Loucy (cell line): ENCODE measurements at regions not wholly inside any gene's neighbourhood (a gene's known extent, or its start where the extent isn't known, plus 50 kb on each side); places are given as distances from the start of the nearest gene placed in this dataset.

Source experiments
- H2AFZ ChIP-seq: fragments of 200-600 bp; sonication (generic); 2 replicates; pipeline ENCODE4 v1.6.0; 2016; ENCODE audit warnings: antibody characterized with exemption, mild to moderate bottlenecking, low read length, moderate library complexity
- H3F3A ChIP-seq: fragments of 200-600 bp; 2 replicates; pipeline ENCODE4 v1.6.0; 2016; ENCODE audit warnings: antibody characterized with exemption, low read depth, mild to moderate bottlenecking
- H3K27me3 ChIP-seq: fragments of 200-600 bp; sonication (generic); 2 replicates; pipeline ENCODE4 v1.6.1; 2014; ENCODE audit warnings: low read length, mild to moderate bottlenecking; ENCODE audit not compliant: insufficient read depth, poor library complexity, severe bottlenecking
- H3K36me3 ChIP-seq: fragments of 200-600 bp; sonication (generic); 2 replicates; pipeline ENCODE4 v1.6.1; 2016; ENCODE audit warnings: low read length; ENCODE audit not compliant: insufficient read depth
- H3K4me1 ChIP-seq: fragments of 200-600 bp; sonication (generic); 2 replicates; pipeline ENCODE4 v1.5.1; 2014; ENCODE audit warnings: low read length, mild to moderate bottlenecking; ENCODE audit not compliant: insufficient read depth, poor library complexity, severe bottlenecking
- H3K4me2 ChIP-seq: fragments of 200-600 bp; sonication (generic); 2 replicates; pipeline ENCODE4 v1.6.0; 2014; ENCODE audit warnings: antibody characterized with exemption, low read length, low read depth, mild to moderate bottlenecking; ENCODE audit not compliant: poor library complexity, severe bottlenecking
- H3K4me3 ChIP-seq: fragments of 200-600 bp; sonication (generic); 2 replicates; pipeline ENCODE4 v1.5.1; 2014; ENCODE audit warnings: low read length, mild to moderate bottlenecking, mixed read lengths; ENCODE audit not compliant: poor library complexity, severe bottlenecking
- H3K79me2 ChIP-seq: fragments of 200-600 bp; sonication (generic); 2 replicates; pipeline ENCODE4 v1.6.1; 2014; ENCODE audit warnings: low read length; ENCODE audit not compliant: insufficient read depth
- H3K9ac ChIP-seq: fragments of 200-600 bp; sonication (generic); 2 replicates; pipeline ENCODE4 v1.6.0; 2014; ENCODE audit warnings: mild to moderate bottlenecking, low read depth, low read length, moderate library complexity; ENCODE audit not compliant: poor library complexity, severe bottlenecking
- H3K9me2 ChIP-seq: fragments of 200-600 bp; sonication (generic); replicated peaks from 2 replicates; pipeline ENCODE4 v1.6.1; 2016; ENCODE audit warnings: low read depth, low read length, mixed read lengths
- H3K9me3 ChIP-seq: fragments of 200-600 bp; sonication (generic); 2 replicates; pipeline ENCODE4 v1.6.1; 2014; ENCODE audit warnings: mild to moderate bottlenecking, antibody characterized with exemption, low read length, low read depth; ENCODE audit not compliant: insufficient read depth
- H4K20me1 ChIP-seq: fragments of 200-600 bp; sonication (generic); 2 replicates; pipeline ENCODE4 v1.6.0; 2014; ENCODE audit warnings: antibody characterized with exemption, low read length, mild to moderate bottlenecking; ENCODE audit not compliant: insufficient read depth, poor library complexity, severe bottlenecking
- EZH2phosphoT487 ChIP-seq: fragments of 200-600 bp; IDR thresholded peaks from 2 replicates; pipeline ENCODE4 v1.6.1; 2018; ENCODE audit warnings: antibody characterized with exemption, mild to moderate bottlenecking, moderate library complexity, borderline replicate concordance
- TF ChIP-seq, protein P1 (sequence below): fragments of 200-600 bp; sonication (generic); conservative IDR thresholded peaks from 2 replicates; pipeline ENCODE4 v1.5.1; 2014; ENCODE audit warnings: mild to moderate bottlenecking, antibody characterized with exemption, low read length

DNA sequence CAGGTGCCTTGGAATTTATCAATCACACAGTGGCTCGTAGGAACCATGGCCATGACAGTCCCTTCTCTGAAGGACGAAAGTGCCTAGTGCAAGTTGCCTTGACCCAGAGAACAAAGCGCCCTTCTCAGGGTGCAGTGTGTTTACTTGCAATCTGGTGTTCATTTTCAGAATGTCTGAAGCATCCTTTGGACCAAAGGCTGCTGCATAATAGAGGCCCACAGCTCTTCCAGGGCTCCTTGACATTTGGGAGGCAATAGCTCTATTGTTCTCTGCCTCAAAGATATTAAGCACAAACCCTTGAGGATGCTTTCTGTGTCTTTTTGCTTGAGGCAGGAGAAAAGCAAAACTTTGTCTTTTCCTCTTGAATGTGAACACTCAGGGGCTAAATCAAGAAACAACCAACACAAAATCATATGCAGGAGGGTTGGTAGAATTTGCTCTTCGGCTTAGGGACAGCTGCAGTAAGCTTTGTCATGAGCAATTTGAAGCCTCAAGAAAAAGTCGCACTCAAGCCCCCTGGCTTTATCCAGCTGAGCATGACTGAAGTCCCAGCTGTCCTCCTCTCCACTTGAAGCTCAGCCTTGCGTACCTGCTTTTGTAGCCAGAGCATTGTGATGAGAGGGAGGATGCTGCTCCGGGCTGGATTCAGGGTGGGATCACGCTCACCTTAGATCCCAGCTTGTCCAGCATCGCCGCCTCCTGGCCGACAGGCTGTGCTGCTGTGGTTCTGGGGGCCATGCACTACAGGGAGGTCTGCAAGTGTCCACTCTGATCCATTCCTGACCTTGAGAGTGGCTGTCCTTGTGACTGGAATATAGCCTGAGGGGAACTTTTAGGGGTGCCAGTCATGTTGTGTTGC, 495.4 kb downstream of the CDH26 start:
- TF ChIP-seq EZH2phosphoT487 = no peak
- TF ChIP-seq, protein P1, sequence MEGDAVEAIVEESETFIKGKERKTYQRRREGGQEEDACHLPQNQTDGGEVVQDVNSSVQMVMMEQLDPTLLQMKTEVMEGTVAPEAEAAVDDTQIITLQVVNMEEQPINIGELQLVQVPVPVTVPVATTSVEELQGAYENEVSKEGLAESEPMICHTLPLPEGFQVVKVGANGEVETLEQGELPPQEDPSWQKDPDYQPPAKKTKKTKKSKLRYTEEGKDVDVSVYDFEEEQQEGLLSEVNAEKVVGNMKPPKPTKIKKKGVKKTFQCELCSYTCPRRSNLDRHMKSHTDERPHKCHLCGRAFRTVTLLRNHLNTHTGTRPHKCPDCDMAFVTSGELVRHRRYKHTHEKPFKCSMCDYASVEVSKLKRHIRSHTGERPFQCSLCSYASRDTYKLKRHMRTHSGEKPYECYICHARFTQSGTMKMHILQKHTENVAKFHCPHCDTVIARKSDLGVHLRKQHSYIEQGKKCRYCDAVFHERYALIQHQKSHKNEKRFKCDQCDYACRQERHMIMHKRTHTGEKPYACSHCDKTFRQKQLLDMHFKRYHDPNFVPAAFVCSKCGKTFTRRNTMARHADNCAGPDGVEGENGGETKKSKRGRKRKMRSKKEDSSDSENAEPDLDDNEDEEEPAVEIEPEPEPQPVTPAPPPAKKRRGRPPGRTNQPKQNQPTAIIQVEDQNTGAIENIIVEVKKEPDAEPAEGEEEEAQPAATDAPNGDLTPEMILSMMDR = peak; percentile 41
- H3K36me3 ChIP-seq = no peaks in the 10 kb centered on the region
- H3K4me1 ChIP-seq = peaks cover 52% of the 10 kb centered on the region
- H3K9me3 ChIP-seq = no peaks in the 10 kb centered on the region
- H3K9me2 ChIP-seq = no peaks in the 10 kb centered on the region
- peaks cover 6% of the 10 kb centered on the region for H3K27me3 ChIP-seq
- H3K79me2 ChIP-seq = no peaks in the 10 kb centered on the region
- no peaks in the 10 kb centered on the region for H3F3A ChIP-seq
- H3K4me2 ChIP-seq = no peak overlapping the region
- H3K4me3 ChIP-seq = no peak overlapping the region
- H2AFZ ChIP-seq = no peak overlapping the region
- H4K20me1 ChIP-seq = no peaks in the 10 kb centered on the region
- H3K9ac ChIP-seq = no peak overlapping the region

DNA sequence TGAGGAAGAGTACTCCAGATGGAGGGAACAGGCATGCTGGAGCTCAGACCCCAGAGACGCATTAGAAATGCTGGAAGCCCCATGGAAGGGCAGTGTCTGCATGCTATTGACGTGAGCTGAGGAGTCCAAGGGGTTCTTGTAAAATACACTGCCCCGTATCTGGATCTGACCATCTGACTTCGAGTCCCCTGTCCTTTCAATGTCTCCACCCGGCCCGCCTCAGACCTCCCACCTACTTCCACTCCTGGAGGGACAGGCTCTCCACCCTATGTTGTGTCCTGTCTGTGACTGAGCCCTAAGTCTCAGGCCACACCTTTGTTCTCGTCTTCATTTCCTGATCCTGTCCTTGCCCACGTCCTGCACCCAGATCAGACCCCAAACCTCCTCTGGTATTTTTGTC, 496.3 kb downstream of the CDH26 start:
- Histone ChIP-seq H3K4me2 (no peak overlapping the region), H3K4me1 (peaks cover 54% of the 10 kb centered on the region), H4K20me1 (no peaks in the 10 kb centered on the region), H3K9ac (no peak overlapping the region), H2AFZ (no peak overlapping the region), H3K9me2 (no peaks in the 10 kb centered on the region), H3K36me3 (no peaks in the 10 kb centered on the region), H3K79me2 (no peaks in the 10 kb centered on the region), H3F3A (no peaks in the 10 kb centered on the region), H3K27me3 (no peaks in the 10 kb centered on the region), H3K9me3 (no peaks in the 10 kb centered on the region), H3K4me3 (no peak overlapping the region)
- TF ChIP-seq EZH2phosphoT487 = no peak
- TF ChIP-seq, protein P1 = no peak

DNA sequence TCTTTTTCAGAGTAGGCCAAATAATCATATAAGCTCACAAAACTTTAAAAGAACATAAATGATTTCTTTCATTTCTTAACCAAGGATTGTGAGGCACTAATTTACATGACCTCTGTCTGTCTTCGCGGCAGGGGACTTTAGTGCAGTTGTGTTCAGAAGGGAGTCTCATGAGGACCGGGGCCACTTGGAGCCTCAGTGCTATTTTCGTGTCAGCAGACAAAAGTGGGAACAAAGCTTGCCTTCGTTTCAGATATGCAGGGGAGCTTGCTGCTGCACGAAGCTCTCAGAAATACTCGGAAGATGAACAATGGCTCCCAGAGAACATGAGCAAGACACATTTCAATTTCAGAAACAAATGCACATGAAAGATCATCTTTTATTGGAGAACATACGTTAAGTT, 497.0 kb downstream of the CDH26 start:
- Histone ChIP-seq H3K4me3 (no peak overlapping the region), H3K9ac (no peak overlapping the region), H2AFZ (no peak overlapping the region), H3K4me2 (no peak overlapping the region), H3K36me3 (no peaks in the 10 kb centered on the region), H3K9me2 (no peaks in the 10 kb centered on the region), H4K20me1 (no peaks in the 10 kb centered on the region), H3K4me1 (peaks cover 54% of the 10 kb centered on the region), H3K27me3 (no peaks in the 10 kb centered on the region), H3F3A (no peaks in the 10 kb centered on the region), H3K79me2 (no peaks in the 10 kb centered on the region), H3K9me3 (no peaks in the 10 kb centered on the region)
- TF ChIP-seq EZH2phosphoT487 = no peak
- TF ChIP-seq, protein P1 = no peak
